HL-60 (cell line): ENCODE measurements at regions not wholly inside any gene's neighbourhood (a gene's known extent, or its start where the extent isn't known, plus 50 kb on each side); places are given as distances from the start of the nearest gene placed in this dataset.

Source experiments
- POLR2AphosphoS5 ChIP-seq: IDR thresholded peaks from 2 replicates; pipeline ENCODE4 v1.6.1; 2012; ENCODE audit warnings: low read depth
- SPI1 ChIP-seq: IDR thresholded peaks from 2 replicates; pipeline ENCODE4 v1.6.1; 2012; ENCODE audit warnings: low read depth, mild to moderate bottlenecking, borderline replicate concordance
- TF ChIP-seq, protein P1 (sequence below): IDR thresholded peaks from one replicate; pipeline ENCODE4 v1.5.1; 2011; ENCODE audit warnings: low read length, control low read depth, inconsistent platforms; ENCODE audit not compliant: insufficient read depth
- TF ChIP-seq, protein P2 (sequence below): IDR thresholded peaks from 2 replicates; pipeline ENCODE4 v1.6.1; 2012; ENCODE audit warnings: low read depth; ENCODE audit not compliant: insufficient replicate concordance

DNA sequence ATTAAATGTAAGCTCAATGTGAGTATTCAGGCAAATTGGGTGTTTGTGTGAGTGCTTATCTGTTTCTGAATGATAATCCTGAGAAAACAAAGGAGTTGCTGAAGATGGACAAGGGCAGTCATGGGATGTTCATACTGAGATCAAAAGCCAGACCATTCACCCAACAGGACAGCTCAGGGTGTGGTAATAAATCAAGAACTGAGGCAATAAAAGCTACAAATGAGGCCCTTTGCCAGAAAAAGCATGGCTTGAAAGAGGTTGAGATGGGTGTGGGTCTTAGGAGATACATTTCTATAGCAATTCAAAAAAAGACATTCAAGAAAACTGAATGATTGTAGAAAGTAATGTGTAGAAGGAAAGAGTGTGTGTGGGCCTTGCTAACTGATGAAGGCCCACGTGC, 425.8 kb upstream of the BOD1L1 start:
- TF ChIP-seq, protein P1, sequence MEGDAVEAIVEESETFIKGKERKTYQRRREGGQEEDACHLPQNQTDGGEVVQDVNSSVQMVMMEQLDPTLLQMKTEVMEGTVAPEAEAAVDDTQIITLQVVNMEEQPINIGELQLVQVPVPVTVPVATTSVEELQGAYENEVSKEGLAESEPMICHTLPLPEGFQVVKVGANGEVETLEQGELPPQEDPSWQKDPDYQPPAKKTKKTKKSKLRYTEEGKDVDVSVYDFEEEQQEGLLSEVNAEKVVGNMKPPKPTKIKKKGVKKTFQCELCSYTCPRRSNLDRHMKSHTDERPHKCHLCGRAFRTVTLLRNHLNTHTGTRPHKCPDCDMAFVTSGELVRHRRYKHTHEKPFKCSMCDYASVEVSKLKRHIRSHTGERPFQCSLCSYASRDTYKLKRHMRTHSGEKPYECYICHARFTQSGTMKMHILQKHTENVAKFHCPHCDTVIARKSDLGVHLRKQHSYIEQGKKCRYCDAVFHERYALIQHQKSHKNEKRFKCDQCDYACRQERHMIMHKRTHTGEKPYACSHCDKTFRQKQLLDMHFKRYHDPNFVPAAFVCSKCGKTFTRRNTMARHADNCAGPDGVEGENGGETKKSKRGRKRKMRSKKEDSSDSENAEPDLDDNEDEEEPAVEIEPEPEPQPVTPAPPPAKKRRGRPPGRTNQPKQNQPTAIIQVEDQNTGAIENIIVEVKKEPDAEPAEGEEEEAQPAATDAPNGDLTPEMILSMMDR = no peak
- TF ChIP-seq POLR2AphosphoS5 = no peak
- TF ChIP-seq, protein P2, sequence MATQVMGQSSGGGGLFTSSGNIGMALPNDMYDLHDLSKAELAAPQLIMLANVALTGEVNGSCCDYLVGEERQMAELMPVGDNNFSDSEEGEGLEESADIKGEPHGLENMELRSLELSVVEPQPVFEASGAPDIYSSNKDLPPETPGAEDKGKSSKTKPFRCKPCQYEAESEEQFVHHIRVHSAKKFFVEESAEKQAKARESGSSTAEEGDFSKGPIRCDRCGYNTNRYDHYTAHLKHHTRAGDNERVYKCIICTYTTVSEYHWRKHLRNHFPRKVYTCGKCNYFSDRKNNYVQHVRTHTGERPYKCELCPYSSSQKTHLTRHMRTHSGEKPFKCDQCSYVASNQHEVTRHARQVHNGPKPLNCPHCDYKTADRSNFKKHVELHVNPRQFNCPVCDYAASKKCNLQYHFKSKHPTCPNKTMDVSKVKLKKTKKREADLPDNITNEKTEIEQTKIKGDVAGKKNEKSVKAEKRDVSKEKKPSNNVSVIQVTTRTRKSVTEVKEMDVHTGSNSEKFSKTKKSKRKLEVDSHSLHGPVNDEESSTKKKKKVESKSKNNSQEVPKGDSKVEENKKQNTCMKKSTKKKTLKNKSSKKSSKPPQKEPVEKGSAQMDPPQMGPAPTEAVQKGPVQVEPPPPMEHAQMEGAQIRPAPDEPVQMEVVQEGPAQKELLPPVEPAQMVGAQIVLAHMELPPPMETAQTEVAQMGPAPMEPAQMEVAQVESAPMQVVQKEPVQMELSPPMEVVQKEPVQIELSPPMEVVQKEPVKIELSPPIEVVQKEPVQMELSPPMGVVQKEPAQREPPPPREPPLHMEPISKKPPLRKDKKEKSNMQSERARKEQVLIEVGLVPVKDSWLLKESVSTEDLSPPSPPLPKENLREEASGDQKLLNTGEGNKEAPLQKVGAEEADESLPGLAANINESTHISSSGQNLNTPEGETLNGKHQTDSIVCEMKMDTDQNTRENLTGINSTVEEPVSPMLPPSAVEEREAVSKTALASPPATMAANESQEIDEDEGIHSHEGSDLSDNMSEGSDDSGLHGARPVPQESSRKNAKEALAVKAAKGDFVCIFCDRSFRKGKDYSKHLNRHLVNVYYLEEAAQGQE = no peak
- TF ChIP-seq SPI1 = no peak
